HG03520 (cell line): ENCODE measurements at regions not wholly inside any gene's neighbourhood (a gene's known extent, or its start where the extent isn't known, plus 50 kb on each side); places are given as distances from the start of the nearest gene placed in this dataset.
A peak's percentile ranks its signal among the peaks of the same experiment; 100 is the strongest.
"Not testable (repeated sequence)": the region's sequence is repeated elsewhere in the genome, so short reads cannot be mapped to it uniquely, and the experiment has no call there.

ENCODE experiments used
- ATAC-seq: cut with Tn5 transposase; IDR thresholded peaks from one replicate; pipeline ENCODE4 v1.9.1; 2021; ENCODE audit warnings: mild to moderate bottlenecking, moderate library complexity; ENCODE audit not compliant: unreplicated experiment

DNA sequence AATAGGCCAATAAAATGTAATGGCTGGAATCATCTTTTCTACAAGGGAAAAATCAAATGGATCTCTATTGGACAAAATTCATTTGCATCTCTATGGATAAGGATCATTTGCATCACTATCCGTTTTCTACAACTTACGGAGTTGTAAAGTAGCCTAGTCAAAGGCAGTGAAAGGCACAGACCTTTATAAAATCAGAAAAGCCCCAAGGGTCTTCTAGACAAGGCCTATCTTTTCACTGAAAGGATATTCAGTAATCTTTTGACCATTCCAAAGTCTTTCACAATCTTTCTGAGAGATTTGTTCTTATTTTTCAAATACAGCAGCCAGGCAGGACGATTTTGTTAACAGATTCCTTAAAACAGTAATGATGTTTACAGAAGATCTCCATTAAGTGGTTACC, 119.5 kb upstream of the JADE1 start:
- no peak for ATAC-seq

DNA sequence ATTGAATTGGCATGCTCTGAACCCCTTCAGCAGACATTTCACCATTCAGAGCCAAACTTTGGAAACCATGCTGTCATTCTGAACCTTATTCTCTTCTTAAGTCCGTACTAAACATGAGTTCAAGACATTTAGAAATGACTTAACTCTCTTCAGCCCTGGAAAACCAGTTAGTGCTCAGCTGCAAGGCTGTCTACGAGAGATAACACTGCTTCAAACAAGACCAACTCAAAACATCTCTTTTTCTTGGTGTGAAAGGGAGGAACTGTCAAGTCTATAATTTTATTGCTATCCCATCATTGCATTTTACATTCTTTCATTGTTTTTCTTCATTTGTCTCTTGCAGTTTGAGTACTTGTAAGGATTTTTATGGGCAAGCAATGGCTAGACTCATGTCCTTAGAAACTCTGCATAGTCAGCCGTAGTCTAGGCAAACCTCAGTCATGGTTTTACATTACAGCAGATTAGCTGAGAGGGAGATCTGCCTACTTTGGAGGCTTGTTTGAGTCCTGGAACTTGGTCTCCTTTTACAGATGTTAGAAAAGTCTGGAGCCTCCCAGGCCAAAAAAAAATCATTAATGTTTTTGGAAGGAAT, 120.6 kb upstream of the JADE1 start:
- no peak for ATAC-seq

DNA sequence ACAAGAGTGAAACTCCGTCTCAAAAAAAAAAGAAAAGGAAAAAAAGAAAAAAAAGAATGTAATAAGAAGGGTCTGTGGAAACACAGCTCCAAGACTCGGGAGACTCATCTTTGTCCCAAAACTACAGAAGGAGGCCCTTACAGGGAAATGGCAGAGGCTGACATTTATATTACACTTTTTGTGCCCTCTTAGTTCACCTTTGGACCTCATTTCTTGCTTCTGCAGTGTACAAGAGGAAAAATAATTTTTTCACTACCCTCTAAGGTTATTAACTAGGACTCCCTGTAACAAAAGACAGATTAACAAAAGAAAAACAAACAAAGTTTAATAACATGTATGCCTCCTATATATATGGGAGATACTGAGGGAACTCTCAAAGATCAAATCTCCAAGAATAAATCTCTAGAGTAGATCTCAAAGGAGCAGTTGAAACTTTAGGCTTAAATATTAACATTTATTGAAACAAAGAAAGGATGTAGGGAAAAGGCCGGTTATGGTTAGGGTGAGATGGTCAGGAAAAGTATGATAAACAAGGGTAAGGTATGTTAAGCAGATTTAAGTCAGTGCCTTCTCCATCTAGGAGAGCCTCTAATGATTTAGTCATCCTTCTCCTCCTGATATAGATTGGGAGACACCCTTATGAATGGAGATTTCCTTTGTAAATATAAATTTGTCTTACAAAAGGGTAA, 121.3 kb upstream of the JADE1 start:
- ATAC-seq = no peak

DNA sequence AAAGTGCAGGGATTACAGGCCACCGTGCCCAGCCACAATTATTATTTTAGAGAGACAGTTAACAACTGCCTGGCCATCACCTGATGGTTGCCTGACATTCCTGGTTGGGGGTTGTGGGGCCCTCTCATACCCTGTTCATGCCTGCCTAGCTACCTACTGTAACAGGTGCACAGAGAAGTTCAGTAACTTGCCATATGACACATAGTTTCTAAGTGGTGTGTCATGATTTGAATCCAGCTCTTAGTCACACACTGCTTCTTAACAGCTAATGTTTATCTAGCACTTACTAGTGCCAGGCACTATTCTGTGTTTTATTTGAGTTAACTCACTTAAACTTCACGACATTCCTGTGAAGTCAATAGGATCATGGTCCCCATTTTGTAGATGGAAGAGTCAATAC, 122.7 kb upstream of the JADE1 start:
- no peak for ATAC-seq

DNA sequence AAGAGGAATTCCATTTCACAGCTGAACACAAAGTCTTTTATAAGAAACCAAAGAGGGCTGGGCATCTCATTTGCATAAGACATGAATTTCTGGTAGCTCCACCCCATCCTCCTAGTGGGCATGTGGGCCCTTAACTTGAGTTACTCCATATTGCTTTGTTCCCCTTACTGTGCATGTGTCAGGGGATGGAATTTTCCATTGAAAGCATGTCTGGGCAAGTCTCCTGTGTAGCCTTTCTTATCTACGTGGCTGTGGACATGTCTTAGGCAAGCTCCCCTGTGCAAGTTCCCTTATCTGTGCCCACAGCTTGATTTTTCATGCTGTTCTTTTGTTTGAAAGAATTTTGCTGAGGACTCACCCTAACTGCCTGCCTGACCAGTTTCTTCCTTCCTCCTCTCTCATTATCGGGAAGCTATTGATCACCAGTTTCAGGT, 123.5 kb upstream of the JADE1 start:
- ATAC-seq = no peak

DNA sequence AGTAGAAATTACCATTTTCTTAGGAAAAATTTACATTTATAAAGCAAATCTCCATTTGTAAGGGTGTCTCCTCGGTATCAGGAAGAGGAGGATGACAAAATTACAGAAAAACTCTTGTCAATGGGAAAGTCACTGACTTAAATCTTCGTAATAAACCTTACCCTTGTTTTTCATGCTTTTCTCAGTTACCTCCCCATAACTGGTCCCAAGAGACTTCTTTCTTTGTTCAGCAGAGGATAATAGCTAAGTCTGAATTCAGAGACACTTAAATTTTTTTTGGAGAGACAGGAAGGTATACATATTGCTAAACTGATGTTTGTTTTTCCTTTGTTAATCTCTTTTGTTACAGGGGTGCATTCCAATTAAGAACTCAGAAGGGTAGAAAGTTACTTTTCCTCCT, 125.5 kb upstream of the JADE1 start:
- no peak for ATAC-seq

DNA sequence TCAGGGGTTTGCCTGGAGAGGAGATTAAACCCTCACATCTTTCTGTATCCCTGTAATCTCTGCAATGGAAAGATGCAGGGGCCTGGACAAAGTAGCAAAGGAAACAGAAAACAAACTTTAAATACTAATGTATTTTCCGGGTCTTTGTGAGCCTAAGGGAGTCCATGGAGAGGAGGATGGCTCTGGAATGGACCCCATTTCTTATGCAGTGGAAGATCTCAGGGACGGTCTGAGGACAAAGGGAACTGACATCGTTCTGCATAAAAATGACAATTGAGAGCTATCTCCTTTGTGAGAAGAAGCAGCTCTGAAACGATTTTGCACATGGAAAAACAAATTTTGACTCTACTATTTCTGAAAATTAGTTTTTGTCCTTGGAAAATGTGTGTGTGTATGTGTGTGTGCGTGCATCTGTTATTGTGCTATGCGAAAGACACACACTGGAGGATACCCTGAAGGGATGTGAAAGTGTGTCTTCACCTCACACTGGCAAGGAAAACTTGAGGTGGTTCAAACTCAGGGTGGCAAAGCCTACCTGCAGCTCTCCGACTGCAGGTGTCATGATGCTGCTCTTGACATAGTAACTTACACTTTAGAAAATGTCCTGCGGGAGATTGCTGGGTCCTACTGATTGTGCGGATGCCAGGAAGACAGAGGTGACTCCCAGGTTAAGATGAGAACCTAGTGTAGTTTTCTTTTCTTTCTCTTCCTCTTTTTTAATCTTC, 126.4 kb upstream of the JADE1 start:
- no peak for ATAC-seq

DNA sequence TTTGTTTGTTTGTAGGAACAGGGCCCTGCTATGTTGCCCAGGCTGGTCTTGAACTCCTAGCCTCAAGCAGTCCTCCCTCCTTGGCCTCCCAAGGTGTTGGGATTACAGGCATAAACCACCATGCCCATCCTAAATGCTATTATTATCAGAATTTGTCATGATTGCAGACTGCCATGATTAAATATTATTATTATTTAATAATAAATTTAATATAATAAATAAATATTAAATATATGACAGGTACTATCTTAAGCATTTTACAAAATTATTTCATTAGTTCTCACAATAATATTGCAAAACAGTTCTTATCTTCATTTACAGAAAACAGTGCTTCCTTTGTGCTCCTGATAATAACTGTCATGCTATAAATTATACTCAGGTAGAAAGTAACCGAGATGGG, 133.4 kb upstream of the JADE1 start:
- no peak for ATAC-seq

DNA sequence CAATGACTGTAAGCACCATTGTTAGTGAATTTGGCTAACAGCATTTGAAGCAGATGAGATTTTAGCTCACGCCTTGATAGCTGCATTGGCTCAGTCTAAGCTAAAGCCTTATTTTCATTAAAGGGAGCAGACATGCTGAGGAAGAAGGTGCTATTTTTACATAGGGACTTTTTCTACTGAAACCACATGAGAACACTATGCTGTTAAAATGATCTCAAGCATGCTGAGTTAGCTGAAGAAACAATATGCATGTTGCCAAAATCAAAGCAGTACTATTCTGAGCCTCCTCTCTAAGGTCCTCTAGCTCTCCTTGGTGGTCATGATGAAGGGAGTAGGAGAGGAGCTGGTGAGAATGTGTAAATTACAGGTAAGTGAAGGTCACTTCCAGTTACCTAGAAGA, 134.4 kb upstream of the JADE1 start:
- ATAC-seq = peak; percentile 77

DNA sequence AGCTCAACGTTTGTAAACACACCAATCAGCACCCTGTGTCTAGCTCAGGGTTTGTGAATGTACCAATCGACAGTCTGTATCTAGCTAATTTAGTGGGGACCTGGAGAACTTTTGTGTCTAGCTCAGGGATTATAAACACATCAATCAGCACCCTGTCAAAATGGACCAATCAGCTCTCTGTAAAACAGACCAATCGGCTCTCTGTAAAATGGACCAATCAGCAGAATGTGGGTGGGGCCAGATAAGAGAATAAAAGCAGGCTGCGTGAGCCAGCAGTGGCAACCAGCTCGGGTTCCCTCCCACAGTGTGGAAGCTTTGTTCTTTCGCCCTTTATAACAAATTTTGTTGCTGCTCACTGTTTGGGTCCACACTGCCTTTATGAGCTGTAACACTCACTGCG, 136.3 kb upstream of the JADE1 start:
- ATAC-seq = not testable (repeated sequence)

DNA sequence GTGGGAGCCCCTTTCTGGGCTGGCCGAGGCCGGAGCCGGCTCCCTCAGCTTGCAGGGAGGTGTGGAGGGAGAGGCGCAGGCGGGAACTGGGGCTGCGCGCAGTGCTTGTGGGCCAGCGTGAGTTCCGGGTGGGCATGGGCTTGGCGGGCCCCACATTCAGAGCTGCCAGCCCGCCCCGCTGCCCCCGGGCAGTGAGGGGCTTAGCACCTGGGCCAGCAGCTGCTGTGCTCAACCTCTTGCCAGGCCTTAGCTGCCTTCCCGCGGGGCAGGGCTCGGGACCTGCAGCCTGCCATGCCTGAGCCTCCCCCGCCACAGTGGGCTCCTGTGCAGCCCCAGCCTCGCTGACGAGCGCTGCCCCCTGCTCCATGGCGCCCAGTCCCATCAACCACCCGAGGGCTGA, 136.9 kb upstream of the JADE1 start:
- ATAC-seq = not testable (repeated sequence)

DNA sequence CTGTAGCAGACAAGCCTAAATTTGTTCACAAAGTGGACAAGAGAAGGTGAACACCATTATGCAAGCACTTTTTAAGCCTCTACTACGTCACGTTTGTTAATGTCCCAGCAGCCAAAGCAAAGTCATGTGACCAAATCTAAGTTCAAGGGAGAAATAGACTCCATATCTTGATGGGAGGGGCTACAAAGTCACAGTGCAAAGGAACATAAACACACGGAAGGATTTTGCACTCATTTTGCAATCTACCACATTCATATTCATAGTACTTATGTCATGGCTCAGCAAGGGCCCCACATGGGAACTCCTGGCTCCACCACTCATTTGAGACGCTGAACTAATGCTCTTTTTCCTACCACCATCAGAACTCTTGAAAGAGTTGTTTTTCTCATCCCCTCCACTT, 139.0 kb upstream of the JADE1 start:
- ATAC-seq = no peak

DNA sequence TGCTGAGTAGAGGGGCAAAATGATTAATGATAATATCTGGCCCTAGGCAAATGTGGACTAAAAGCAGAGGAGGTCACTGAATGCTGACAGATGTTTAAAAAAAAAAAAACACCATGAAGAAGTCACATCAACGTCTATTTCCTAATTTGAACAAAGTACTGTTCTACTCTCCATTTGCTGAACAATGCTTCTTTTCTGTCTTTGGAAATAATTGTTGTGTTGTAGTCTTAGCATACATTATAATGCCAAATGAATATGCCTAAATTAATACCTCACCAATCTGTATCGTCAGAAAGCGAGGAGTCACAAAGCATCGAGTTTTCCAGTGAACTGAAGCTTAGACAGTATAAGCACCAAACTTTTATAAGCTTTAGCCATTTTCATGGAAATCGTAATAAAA, 140.9 kb upstream of the JADE1 start:
- ATAC-seq = no peak

DNA sequence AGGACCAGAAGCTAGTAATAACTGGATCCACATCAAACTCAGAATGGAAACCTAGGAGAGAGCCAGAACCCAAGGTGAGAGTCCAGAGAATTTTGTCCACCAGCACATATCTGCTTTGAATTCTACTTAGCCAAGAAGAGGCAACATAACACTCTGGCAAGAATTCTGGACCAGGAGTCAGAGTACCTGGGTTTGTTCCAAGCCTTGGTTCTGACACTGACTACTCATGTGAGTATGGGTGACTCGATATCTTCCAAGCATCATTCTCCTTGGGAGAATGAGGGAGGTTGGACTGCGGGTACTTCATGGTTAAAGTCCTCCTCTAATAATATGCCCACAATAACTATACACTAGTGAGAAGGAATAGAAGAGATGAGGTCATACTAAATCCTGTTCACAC, 144.0 kb upstream of the JADE1 start:
- no peak for ATAC-seq

DNA sequence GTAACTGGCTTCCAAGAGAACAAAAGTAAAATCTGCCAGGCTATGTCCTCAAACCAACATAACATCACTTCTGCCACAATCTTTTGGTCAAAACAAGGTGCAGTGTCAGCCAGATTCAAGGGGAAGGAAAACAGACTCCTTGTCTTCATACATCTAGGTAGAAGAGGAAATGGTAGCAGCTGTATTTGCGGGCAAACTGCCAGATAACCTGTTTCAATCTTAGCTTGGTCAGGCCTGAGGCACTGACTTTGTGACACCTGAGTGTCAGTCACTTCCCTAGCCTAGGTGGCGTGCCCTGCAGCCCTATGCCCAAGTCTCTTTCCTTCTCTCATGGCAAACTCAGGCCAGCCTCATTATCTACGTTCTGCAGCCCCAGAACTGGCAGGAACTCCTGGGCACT, 146.2 kb upstream of the JADE1 start:
- ATAC-seq = peak; percentile 71

DNA sequence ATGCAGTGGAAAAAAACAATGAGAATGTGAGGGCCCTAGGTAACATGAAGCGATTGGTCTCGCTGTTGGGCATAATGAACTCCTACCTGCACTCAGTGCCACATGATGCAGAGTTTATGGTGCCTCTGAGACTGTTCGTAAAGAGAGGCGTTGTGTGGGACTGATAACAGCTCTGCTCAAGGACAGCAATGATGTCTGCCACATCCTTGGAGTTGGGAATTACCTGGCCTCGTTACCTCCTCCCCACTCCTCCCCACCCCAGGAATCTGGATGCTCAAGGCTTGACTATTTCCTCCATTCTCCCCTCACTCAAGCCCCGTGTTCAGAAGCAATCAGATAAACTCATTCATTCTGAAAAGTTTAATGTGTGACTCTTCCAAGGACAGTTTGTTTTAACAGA, 148.0 kb upstream of the JADE1 start:
- no peak for ATAC-seq

DNA sequence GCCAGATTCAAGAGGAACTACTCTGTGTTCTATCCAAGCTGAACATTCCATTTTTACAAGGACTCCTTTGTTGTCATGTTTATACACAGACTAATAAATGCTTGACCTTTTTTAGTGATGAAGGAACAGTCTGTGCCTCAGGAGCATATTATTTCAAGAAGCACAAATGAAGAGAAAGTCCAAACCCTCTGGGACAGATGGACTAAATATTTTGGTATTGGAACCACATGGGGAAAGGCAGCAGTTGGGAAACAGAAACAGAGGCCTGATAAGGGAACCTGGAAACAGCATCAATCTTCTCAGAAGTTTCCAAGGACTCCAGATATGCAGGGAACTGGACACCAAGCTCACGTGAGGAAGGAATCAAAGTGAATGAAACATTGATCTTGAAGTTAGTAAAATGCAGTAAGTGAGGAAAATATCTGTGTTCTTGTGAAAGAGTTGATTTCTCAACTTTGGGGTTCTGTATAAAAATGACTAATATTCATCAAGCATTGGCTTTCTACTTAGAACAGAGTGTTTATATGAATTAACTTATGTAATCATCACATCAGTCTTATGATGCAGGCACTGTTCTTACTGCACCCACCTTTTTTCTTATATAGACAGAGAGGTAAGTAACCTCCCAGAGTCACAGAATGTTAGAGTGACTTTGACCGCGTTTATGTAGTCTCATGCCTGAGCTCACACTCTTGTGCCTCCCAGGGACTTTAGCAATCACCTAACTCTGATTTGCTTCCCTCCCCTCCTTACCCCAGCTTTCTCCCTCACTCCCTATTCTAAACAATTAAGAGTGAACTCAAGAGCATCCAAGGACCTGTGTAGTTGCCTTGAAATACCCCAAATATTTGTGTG, 148.9 kb upstream of the JADE1 start:
- ATAC-seq = no peak

DNA sequence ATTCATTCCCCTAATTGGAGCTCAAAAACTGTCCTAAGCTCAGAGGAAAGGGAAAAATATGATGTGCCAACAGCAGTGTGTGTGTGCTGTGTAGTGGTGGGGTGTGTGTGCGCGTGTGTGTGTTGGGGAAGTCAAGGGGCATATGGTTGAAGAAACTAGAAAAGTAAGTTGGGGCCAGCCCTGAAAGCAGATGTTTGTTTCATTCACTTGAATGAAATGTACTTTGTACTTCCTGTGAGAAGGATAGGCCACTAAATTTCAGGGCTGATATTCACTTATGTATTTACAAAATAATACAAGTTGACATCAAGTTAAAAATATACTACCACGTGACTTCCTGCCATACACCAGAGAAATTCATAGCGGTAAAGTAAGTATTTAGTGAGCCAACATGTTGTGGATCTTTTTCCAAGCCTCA, 151.3 kb upstream of the JADE1 start:
- ATAC-seq = no peak

DNA sequence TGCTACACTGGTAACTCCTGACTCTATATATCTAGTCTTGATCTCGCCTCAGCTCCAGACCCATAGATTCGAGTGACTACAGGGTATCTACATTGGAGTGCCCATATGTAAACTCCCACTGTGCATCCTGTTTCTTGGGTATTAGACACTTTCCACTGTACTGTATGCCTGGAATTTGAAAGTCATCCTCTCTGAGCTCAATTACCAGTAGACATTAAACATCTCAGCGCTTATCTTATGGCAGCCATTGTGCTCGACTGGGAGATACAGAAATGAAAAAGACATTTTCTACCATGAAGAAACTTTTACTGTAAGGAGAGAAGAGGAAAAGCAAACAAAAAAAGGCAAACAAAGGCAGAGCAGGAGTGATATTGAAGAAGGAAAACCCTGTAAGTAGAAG, 151.9 kb upstream of the JADE1 start:
- ATAC-seq = no peak

DNA sequence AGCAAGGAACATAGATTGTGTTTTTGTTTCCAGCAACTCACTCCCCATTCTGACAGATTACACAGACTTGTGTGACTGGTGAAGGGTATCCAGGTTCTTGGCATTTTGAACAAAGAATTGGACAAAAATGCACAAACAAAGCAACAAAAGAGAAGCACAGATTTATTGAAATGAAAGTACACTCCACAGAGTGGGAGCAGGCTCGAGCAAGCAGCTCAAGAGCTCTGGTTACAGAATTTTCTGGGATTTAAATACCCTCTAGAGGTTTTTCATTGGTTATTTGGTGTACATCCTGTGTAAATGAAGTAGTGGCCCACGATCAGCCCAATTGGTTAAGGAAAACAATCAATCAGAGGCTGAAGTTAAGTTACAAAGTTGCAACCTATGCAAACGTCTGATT, 155.0 kb upstream of the JADE1 start:
- no peak for ATAC-seq
